ENCODE measurements at regions not wholly inside any gene's neighbourhood (a gene's known extent, or its start where the extent isn't known, plus 50 kb on each side); places are given as distances from the start of the nearest gene placed in this dataset.
"Not testable (repeated sequence)": the region's sequence is repeated elsewhere in the genome, so short reads cannot be mapped to it uniquely, and the experiment has no call there.

DNA sequence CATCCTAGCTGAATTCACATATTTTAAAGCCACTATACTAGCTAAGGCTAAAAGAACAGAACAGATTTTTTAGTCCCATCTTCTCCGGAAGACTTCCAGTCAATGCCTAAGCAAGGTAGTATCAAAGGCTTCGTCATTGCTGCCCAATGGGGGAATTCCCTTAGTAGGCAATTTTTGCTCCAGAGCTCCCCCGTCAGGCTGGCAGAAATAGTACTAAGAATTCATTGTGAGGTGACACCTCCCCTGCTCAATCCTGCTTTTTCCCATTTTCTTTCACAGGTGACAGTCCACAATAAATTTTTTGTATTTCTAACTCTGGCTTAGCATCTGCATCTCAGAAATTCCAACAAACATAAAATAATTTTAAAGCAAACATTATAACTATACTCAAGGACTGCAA lies 52.8 kb upstream of the SRSF6 start:
- DNase-seq (ENCODE audit: low spot score) = no peak
- in situ Hi-C loops (cut with HindIII; ENCODE audit: low sequenced_read_pairs) = no loop called here

DNA sequence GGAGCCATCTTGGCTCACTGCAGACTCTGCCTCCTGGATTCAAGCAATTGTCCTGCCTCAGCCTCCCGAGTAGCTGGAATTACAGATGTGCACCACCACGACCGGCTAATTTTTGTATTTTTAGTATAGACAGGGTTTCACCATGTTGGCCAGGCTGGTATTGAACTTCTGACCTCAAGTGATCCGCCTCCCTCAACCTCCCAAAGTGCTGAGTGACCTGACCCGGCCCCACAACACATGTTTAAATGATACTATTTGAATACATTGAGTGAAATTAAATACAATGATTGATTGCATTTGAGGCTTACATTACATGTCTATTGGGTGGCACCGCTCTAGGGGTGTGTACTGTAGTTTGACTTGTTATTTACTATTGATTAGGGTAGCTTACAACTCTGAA lies 56.8 kb upstream of the SRSF6 start:
- in situ Hi-C loops (cut with HindIII; ENCODE audit: low sequenced_read_pairs); DNase-seq (ENCODE audit: low spot score): not testable (repeated sequence)

DNA sequence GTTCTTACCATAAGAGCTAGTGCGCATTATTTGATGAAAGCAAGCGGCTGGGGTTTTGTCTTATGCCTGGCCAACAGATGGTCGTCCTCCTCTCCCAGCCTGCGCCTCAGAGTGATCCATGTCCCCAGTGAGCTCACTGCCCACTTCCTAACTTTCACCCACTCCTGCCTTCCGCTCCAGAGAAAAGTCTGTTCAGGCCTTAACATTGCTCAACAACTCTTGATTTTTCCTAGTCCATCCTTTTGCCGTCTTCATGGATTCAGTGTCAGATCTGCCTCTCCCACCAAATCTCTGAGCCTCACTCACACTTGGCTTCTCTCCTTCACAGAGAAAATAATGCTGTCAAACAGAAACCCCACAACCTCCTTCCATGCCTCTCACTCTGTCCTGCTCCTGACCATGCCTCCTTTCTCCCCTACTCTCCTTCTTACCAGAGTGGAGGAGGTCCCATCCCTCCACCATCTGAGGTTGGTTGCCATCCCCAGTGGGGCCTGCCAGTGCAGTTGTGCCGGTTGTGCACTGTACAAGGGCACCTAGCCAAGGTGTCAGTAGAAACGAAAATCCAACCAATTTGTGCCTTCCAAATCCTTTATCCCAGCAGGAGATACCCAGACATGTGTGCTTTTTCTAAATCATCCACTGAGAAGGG lies 58.9 kb upstream of the SRSF6 start:
- no peak for DNase-seq (ENCODE audit: low spot score)
- in situ Hi-C loops (cut with HindIII; ENCODE audit: low sequenced_read_pairs) = no loop called here

DNA sequence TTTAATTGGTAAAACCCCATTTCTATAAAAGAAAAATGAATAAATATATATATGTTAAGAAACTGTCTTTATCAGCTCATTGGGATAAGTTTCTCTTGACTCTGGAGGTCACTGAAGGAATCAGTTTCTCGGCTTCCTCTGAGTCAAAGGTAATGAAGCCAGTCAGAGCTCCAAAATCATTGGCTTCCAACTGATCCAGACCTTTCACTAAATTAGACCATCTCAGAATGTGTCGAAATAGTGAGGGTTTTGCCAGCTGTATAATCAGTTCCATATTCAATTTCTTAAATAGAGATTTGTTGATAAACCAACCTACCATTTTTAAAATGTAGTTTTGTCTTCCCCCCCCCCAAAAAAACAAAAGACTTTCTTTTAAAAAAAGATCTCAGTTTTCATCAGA lies 60.5 kb upstream of the SRSF6 start:
- DNase-seq (ENCODE audit: low spot score) = no peak
- in situ Hi-C loops (cut with HindIII; ENCODE audit: low sequenced_read_pairs) = no loop called here

DNA sequence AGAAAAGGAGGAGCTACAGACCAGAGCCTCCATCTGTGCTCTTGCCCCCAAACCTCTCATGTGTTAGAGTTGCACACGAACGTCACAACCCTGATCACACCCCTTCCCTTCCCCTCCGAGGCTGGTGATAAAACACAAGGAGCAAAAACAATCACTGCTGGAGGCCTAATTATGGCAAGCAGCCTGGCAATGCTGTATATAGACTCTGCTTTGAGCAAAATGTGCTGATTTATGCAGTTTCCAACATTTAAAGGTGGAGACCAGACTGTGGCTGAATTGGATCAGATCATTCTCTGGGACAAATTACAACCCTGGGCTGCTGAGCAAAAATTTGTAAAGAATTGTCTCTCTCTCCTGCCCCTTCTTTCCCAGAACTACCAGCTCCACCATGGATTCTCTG lies 64.6 kb upstream of the SRSF6 start:
- no peak for DNase-seq (ENCODE audit: low spot score)
- in situ Hi-C loops (cut with HindIII; ENCODE audit: low sequenced_read_pairs) = no loop called here

DNA sequence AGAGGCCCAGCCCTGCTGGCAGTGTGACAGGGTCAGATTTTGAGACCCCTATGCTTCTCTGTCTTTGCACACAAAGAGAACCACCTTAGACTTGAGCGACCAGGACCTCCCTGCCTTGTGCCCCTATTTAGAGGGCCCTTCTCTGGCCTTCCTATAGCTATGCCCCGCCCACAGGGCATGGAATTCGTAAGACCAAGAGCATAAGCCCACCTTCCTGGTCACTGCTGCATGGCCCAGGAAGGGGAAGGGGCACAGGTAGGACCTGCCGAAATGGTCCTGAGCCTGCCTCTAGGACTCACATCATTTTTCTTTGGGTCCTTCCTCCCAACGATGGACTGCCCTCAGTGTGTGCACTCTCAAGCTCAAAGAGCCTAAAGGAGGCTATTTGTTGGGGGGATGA lies 65.1 kb upstream of the SRSF6 start:
- in situ Hi-C loops (cut with HindIII; ENCODE audit: low sequenced_read_pairs) = no loop called here
- DNase-seq (ENCODE audit: low spot score) = no peak

DNA sequence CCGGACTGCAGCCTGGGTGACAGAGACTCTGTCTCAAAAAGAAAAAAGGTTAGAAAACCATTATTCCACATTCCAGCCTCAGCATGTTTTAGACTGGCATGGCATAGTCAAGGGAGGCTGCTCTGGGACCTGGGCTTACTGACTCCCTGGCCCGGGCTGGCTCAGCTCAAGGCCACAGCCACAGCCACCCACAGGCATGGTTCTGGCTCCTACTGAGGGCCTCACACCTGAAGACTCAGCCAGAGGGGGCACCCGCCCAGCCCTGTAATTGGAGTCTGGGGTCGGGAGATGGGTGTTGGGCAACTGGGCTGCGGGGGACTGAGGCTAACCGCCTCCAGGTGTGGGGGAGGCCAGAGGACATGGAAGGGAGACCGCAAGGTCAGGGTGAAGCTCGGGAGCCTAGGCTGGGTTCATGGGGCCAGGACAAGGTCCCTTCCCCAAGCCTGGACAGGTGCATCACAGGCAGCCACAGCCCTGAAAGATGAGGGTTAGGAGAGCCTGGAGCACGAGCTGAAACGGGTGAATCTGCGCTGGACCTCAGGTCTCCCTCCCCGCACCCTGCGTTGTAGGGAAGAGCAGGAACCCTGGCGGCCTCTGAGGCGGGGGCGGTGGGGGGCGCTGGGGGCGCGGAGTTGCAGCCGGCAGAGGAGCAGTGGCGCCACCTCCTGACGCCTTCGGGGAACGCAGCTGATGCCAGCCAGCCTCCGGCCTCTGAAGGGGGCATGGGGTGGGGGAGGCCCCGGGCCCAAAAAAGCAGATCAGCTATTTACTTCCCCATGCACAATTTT lies 67.7 kb upstream of the SRSF6 start:
- DNase-seq (ENCODE audit: low spot score) = no peak
- in situ Hi-C loops (cut with HindIII; ENCODE audit: low sequenced_read_pairs) = no loop called here

DNA sequence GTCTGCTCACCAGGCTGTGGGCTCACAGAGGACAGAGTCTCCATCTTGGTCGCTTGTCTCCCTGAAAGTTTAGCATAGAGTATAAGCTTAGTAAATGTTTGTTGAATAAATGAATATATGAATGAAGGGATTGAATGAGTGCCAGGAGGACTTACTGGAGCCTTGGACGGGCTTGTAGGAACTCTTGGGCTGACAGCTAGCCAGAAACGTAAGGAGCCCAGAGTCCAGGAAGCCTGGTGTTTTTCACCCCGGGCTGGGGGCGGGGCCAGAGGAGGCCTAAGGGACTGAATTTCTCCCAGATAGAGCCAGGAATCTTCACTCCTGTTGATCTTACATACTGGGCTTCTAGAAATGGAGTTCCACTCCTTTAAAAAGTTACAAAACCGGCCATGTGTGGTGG lies 68.5 kb upstream of the SRSF6 start:
- no peak for DNase-seq (ENCODE audit: low spot score)
- in situ Hi-C loops (cut with HindIII; ENCODE audit: low sequenced_read_pairs) = no loop called here

DNA sequence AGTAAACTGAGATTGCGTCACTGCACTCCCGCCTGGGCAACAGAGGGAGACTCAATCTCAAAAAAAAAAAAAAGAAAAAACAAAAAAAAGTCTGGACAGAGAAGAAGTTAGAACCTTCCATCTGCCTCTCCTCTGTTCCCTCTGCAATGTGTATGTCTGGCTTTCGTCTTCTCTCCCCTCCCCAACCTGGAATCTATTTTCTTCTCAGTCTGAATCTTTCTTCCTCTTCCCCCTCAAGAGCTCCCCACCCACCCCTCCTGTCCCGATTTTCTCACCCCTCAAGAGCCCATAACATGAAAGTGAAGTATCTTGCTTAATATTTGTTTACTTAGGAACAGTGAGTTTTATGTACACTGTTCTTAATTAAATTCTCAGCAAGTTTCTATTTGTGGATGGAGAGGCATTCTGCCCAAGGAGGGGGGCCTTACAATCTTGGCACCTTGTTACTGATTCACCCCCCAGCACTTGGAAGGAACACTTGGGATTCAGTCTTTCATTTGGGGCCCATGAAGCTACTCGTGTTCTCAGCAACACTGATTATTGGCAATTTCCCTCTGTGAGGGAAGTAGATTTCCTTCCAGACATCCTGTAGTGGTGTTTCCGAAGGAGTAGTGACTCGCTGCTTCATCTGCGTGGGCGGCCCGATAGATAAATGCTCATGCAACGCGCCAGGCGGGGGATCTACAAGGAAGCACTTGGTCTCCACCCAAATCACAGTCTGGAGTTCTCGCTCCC lies 69.3 kb upstream of the SRSF6 start:
- in situ Hi-C loops (cut with HindIII; ENCODE audit: low sequenced_read_pairs) = no loop called here
- no peak for DNase-seq (ENCODE audit: low spot score)

DNA sequence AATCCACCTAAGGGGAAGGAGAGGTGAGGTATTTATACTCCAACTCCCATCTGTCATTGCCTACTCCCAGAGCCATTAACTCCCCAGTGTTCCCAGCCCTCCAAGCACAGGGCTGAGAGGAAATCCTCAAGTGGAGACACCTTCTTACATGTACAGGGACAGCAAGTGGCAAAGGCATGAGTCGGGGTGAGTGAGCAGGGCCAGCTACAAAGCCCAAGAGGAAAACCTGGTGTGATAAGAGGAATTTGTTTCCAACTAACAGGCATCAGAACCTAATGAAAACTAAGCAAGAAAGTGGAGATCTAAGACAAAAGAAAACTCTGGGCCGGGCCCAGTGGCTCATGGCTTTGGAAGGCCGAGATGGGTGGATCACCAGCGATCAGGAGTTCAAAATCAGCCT lies 70.0 kb upstream of the SRSF6 start:
- DNase-seq (ENCODE audit: low spot score) = no peak
- in situ Hi-C loops (cut with HindIII; ENCODE audit: low sequenced_read_pairs) = no loop called here

DNA sequence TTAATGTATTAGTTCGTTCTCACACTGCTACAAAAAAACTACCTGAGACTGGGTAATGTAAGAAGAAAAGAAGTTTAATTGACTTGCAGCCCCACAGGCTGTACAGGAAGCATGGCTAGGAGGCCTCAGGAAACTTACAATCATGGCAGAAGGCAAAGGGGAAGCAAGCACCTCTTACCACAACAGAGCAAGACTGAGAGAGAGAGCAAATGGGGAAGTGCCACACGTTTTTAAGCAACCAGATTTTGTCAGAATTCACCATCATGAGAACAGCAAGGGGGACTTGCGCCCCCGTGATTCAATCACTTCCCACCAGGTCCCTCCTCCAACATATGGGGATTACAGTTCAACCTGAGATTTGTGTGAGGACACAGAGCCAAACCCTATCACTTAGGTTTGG lies 70.8 kb upstream of the SRSF6 start:
- in situ Hi-C loops (cut with HindIII; ENCODE audit: low sequenced_read_pairs) = no loop called here
- DNase-seq (ENCODE audit: low spot score) = no peak

DNA sequence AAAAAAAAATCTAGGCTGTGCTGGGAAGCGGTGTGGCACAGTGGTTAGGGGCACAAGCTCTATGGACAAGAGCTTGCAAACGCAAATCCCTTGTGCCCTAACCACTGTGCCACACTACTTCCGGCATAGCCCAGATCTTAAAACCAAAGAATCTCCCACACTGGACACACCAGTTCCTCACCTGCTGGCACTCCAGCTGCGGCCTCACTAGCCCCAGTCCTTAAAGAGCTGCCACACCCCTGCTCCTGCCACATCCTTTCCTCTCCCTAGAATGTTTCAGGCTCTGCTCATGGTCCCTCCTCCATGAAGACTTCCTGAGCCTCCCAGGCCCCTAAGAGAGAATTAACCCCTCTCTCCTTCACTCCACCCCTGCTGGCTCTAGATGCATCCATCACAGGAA lies 71.8 kb upstream of the SRSF6 start:
- in situ Hi-C loops (cut with HindIII; ENCODE audit: low sequenced_read_pairs) = no loop called here
- no peak for DNase-seq (ENCODE audit: low spot score)

DNA sequence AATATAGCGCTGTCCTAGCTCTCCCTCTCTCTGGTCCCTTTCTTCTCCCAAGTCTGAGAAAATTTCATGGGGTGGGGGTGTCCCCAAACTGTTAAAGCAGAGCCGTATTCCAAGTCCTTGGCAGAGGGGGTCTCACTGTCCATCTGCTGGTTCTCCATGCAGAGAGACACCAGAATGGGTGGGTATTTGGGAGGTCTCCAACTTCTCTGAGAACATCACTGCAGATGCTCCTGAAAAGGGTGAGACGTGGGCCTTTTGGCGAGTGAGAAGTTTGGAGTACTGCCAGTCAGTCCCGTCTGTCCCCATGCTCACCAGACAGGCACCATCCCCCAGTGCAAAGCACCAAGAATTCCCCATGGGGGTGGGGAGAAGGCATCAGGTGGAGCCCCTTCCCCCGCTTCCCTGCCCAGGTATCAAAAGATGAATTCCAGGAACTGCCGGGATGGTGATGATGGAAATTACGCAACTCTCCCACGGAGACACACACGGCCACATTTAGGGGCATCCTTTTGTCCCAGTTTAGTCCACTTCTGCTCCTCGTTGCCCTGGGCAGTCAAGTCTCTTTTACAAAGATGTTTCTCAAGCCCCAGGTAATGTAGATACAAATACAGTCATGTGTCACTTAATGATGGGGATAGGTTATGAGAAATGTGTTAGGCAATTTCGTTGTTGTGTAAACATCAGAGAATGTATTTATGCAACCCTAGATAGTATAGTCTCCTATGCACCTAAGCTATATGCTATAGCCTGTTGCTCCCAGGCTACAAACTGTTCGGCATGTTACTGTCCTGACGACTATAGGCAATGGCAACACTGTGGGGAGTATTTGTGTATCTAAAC lies 73.4 kb upstream of the SRSF6 start:
- in situ Hi-C loops (cut with HindIII; ENCODE audit: low sequenced_read_pairs) = no loop called here
- DNase-seq (ENCODE audit: low spot score) = no peak

DNA sequence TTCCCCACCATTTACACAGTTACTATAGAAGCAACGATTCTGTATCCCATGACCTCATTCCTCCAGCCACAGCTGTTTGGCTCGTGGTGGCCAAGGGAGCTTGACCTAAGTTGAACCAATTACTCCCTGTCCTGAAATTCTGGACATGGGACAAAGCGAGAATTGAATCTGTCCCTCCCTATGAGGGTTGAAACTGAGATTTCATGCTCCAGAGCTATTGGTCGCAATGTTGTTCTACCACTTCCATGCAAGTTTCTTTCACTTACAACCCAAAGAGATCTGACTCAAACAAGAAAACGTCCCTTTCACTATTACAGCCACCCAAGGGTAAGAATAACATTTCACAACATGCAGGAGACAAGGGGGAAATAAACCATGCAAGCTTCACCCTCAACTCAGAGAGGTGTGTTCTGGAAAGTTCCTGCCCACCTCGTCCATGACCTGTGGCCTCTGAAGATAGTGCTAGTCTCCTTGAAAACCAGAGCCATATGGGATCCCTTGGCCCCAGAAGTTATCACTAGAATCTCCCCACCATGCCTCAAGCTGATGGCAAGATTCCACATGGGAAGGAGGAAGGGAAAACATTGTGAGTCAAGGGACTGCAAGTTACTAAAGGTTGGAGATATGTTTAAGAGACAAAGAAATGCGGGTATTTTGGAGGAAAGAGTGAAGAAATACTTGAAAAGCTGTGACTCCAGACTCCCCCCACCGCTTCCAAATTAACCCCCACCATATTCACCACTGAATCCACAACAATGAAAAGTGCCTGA lies 74.5 kb upstream of the SRSF6 start:
- in situ Hi-C loops (cut with HindIII; ENCODE audit: low sequenced_read_pairs) = no loop called here
- DNase-seq (ENCODE audit: low spot score) = no peak

DNA sequence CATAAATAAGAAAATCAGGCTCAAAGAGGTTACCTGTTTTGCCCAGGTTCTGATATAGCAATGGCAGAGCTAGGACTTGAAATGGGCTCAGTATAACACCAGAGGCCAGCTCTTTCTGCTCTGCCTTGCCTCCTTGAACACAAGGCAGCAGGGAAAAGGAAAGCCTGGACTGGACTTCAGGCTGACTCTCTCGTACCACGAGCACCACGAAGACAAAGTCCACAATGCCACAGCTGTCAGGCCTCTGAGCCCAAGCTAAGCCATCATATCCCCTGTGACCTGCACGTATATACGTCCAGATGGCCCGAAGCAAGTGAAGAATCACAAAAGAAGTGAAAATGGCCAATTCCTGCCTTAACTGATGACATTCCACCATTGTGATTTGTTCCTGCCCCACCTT lies 75.6 kb upstream of the SRSF6 start:
- in situ Hi-C loops (cut with HindIII; ENCODE audit: low sequenced_read_pairs); DNase-seq (ENCODE audit: low spot score): not testable (repeated sequence)

DNA sequence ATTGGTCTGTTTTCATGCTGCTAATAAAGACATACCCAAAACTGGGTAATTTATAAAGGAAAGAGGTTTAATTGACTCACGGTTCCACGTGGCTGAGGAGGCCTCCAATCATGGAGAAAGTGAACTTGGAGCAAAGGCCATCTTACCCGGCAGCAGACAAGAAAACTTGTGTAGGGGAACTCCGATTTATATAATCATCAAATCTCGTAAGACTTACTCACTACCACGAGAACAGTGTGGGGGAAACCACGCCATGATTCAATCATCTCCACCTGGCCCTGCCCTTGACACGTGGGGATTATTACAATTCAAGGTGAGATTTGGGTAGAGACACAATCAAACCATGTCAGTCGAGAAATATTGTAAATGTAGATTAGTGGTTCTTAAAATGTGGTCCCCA lies 76.2 kb upstream of the SRSF6 start:
- DNase-seq (ENCODE audit: low spot score); in situ Hi-C loops (cut with HindIII; ENCODE audit: low sequenced_read_pairs): not testable (repeated sequence)

DNA sequence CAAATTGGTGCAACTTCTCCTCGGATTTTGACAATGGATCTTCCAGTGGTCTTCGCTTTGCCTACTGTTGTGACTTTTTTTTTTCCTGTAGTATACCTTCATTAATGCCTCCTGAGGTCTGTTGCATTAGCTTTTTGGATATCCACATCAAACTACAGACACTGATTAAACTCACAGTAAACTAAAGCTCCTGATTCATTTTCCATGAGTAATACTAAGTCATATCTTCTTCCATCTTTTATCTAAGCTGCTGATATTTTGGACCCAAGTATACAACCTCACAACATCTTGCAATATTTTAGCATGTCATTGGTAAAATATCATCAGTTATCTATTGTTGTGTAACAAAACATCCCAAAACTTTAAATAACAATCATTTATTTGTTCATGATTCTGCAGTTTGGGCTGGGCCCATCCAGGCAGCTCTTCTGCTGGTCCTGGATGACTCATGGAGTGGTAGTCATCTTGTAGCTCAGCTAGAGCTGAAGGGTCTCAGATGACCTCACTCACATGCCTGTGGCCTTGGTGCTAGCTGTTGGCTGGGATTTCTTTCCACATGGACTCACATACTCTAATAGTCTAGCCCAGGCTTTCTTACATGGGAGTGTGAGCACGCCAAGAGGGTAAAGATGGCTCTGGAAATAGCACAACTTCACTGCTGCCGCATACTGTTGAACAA lies 78.3 kb upstream of the SRSF6 start:
- in situ Hi-C loops (cut with HindIII; ENCODE audit: low sequenced_read_pairs) = no loop called here
- no peak for DNase-seq (ENCODE audit: low spot score)

DNA sequence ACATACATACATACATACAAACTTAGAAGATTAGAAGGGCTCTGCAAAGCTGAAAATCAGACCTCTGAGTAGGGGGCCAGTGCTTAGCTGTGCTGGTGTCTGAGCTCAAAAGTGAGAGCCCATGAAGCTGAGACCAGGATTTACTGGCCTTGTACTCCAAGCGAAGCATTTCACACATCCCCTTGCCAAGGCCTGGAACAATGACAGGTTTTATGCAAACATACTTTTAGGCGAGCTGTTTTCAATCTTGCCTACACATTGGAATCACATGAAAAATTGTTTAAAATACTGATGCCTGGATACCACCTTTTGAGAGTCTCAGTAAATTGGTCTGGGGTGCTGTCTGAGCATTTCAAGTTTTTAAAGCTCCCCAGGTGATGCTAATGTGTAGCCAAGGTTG lies 80.9 kb upstream of the SRSF6 start:
- in situ Hi-C loops (cut with HindIII; ENCODE audit: low sequenced_read_pairs) = no loop called here
- DNase-seq (ENCODE audit: low spot score) = no peak

Measured in G401 (cell line).